ENCODE measurements at regions not wholly inside any gene's neighbourhood (a gene's known extent, or its start where the extent isn't known, plus 50 kb on each side); places are given as distances from the start of the nearest gene placed in this dataset.
A peak's percentile ranks its signal among the peaks of the same experiment; 100 is the strongest.

DNA sequence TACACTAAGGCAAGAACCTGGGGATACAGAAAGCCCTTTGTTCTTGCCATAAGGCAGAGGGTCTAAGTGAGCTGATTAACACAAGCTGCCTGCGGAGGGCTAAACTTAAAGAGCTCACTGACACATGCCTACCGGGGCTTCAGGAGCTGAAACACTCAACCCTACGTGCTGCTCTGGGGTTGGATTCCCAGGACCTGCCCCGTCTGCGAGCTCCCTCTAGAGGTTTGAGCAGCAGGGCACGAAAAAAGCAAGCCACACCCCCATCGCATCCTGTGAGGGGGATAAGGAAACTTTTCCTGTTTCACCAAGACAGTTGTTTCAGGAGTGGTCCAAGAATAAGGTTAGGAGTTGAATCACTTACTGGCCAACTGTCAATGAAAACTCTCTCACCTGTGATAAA lies 562.1 kb downstream of the TMX3 start:
- TF ChIP-seq, protein P1, sequence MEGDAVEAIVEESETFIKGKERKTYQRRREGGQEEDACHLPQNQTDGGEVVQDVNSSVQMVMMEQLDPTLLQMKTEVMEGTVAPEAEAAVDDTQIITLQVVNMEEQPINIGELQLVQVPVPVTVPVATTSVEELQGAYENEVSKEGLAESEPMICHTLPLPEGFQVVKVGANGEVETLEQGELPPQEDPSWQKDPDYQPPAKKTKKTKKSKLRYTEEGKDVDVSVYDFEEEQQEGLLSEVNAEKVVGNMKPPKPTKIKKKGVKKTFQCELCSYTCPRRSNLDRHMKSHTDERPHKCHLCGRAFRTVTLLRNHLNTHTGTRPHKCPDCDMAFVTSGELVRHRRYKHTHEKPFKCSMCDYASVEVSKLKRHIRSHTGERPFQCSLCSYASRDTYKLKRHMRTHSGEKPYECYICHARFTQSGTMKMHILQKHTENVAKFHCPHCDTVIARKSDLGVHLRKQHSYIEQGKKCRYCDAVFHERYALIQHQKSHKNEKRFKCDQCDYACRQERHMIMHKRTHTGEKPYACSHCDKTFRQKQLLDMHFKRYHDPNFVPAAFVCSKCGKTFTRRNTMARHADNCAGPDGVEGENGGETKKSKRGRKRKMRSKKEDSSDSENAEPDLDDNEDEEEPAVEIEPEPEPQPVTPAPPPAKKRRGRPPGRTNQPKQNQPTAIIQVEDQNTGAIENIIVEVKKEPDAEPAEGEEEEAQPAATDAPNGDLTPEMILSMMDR (conservative IDR thresholded peaks at IDR 0.05; ENCODE audit: control insufficient read depth, insufficient read depth, low read depth, low read length) = no peak
- DNase-seq (ENCODE audit: low read depth) = no peak
- no peak overlapping the region for H3K4me3 ChIP-seq (ENCODE audit: control insufficient read depth, low read depth, low read length)

DNA sequence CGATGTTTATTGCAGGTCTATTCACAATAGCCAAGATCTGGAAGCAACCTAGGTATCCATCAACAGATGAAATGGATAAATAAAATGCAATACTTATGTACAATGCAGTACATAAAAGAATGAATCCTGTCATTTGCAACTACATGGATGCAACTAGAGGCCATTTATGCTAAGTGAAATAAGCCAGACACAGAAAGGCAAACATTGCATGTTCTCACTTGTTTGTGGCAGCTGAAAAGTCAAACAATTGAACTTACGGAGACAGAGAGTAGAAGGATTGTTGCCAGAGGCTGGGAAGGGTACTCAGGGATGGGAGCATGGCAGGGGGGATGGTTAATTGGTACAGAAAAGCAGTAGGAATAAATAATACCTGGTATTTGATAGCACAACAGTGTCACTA lies 563.9 kb downstream of the TMX3 start:
- no peak overlapping the region for H3K4me3 ChIP-seq (ENCODE audit: control insufficient read depth, low read depth, low read length)
- DNase-seq (ENCODE audit: low read depth) = no peak
- TF ChIP-seq, protein P1 (conservative IDR thresholded peaks at IDR 0.05; ENCODE audit: control insufficient read depth, insufficient read depth, low read depth, low read length) = no peak

DNA sequence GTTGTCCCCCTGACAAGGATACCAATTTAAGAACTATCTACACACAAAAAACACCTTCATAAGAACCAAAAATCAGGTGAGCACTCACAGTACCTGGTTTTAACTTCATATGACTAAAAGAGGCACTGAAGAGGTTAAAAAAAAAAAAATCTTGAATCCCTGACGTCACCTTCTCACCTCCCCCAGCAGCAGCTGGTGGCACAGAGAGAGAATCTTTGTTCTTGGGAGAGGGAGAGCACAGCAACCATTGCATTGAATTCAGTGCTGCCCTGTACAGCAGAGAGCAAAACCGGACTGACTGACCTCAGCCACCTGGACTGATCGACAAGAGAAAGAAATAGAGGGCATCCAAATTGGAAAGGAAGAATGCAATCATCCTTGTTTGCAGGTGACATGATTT lies 566.0 kb downstream of the TMX3 start:
- TF ChIP-seq, protein P1 (conservative IDR thresholded peaks at IDR 0.05; ENCODE audit: control insufficient read depth, insufficient read depth, low read depth, low read length) = no peak
- DNase-seq (ENCODE audit: low read depth) = no peak
- no peak overlapping the region for H3K4me3 ChIP-seq (ENCODE audit: control insufficient read depth, low read depth, low read length)

DNA sequence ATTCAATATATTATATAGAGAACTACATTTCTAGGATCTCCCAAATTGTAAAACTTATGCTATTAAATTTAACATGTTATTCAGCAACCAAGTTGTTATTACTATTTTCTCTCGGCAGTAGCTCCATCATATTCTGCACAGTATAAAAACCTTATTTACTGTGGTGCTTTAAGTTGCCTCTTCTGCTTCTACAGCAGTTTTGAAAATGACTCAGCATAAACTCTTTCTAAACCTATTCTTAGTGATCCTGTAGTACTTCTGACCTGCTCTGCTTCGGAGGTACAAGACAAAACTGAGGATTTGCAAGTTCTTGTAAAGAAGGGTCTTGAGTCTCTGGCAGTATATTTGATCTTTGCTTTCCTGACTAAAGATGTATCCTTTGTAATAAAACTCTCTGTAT lies 567.2 kb downstream of the TMX3 start:
- no peak overlapping the region for H3K4me3 ChIP-seq (ENCODE audit: control insufficient read depth, low read depth, low read length)
- no peak for DNase-seq (ENCODE audit: low read depth)
- TF ChIP-seq, protein P1 (conservative IDR thresholded peaks at IDR 0.05; ENCODE audit: control insufficient read depth, insufficient read depth, low read depth, low read length) = no peak

DNA sequence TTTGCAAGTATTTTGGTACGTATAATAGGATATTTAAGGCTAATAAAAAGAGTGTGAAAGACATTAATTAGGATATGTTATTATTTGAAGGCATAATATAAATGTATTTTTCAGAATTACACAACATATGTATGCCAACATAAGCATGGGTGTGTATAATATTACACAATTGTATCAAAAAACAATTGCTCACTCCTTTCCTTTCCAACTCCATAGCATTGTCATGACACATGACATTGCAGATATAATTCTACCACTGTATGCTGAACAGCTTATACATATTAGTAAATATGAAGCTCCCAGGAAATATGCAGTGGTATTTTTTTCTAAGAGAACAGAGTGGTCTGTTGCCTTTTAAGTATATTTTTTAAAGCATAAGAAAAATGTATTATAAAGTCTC lies 593.1 kb downstream of the TMX3 start:
- peak; percentile 46 for DNase-seq (ENCODE audit: low read depth)
- no peak overlapping the region for H3K4me3 ChIP-seq (ENCODE audit: control insufficient read depth, low read depth, low read length)
- TF ChIP-seq, protein P1 (conservative IDR thresholded peaks at IDR 0.05; ENCODE audit: control insufficient read depth, insufficient read depth, low read depth, low read length) = no peak

DNA sequence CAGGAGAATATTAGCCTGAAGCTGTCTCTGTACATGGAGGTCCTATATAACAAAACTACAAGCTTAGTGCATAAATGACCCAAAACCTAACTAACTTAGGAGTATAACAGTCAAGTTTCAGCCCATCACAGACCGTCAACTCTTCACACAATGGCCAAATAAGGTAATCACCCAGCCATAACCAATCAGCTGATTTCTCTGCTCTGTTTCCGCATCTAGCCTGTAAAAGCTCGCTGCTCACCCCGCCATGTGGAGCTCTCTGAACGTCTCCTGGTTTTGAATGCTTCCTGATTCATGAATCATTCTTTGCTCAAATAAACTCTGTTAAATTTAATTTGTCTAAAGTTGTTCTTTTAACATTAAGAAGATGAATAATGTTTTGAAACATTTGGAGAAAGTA lies 593.6 kb downstream of the TMX3 start:
- TF ChIP-seq, protein P1 (conservative IDR thresholded peaks at IDR 0.05; ENCODE audit: control insufficient read depth, insufficient read depth, low read depth, low read length) = no peak
- no peak overlapping the region for H3K4me3 ChIP-seq (ENCODE audit: control insufficient read depth, low read depth, low read length)
- peak; percentile 1 for DNase-seq (ENCODE audit: low read depth)

DNA sequence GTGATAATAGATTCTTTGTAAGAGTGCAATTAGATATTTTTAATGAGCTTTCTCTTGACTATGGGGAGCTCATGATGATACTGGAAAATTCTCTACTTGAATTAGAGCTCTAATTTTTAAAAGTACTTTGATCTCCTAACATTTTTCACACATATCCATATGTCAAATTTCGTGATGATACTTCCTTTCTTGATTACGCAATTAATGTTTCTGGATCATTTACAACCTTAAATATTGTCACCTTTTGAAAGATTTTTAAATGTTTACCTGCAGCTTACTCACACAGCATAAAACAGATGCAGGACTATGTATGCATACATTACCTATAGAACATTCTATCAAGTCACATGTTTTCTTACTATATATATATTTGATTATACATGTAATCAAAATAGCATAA lies 598.5 kb upstream of the DSEL start:
- H3K4me3 ChIP-seq (ENCODE audit: control insufficient read depth, low read depth, low read length) = no peak overlapping the region
- TF ChIP-seq, protein P1 (conservative IDR thresholded peaks at IDR 0.05; ENCODE audit: control insufficient read depth, insufficient read depth, low read depth, low read length) = no peak
- no peak for DNase-seq (ENCODE audit: low read depth)
